Activated CD4-positive, alpha-beta memory T cell treated with anti-CD3 and anti-CD28 coated beads, Interleukin-2, amount 10 ng/mL, durations not matched to agents 7 days and 5 days (primary cell): ENCODE measurements at regions not wholly inside any gene's neighbourhood (a gene's known extent, or its start where the extent isn't known, plus 50 kb on each side); places are given as distances from the start of the nearest gene placed in this dataset.
"Not testable (repeated sequence)": the region's sequence is repeated elsewhere in the genome, so short reads cannot be mapped to it uniquely, and the experiment has no call there.

ENCODE experiments used
- CTCF ChIA-PET: fragments of 350-600 bp; sonication (Branson Sonifier 250); formaldehyde crosslinking; loops from one replicate; lab custom pipeline; 2021; ENCODE audit warnings: antibody characterized with exemption, inconsistent platforms; lab: Charles Lee
- POLR2A ChIA-PET: fragments of 350-600 bp; sonication (Branson Sonifier 250); formaldehyde crosslinking; loops from one replicate; lab custom pipeline; 2021; ENCODE audit warnings: antibody characterized with exemption; lab: Charles Lee
- DNase-seq: peaks from one replicate; pipeline ENCODE4 v3.0.0-alpha.2; 2020
- H3K27ac Mint-ChIP-seq: one replicate; pipeline ENCODE4 v1.8.0; 2021; ENCODE audit warnings: mild to moderate bottlenecking, mixed read lengths
- H3K27me3 Mint-ChIP-seq: one replicate; pipeline ENCODE4 v1.8.0; 2021; ENCODE audit warnings: mixed read lengths
- H3K36me3 Mint-ChIP-seq: one replicate; pipeline ENCODE4 v1.8.0; 2021; ENCODE audit warnings: low read depth, mixed read lengths
- H3K4me1 Mint-ChIP-seq: one replicate; pipeline ENCODE4 v1.8.0; 2021; ENCODE audit warnings: mixed read lengths
- H3K4me3 Mint-ChIP-seq: one replicate; pipeline ENCODE4 v1.8.0; 2021; ENCODE audit warnings: mild to moderate bottlenecking, mixed read lengths
- H3K9me3 Mint-ChIP-seq: one replicate; pipeline ENCODE4 v1.8.0; 2021; ENCODE audit warnings: mixed read lengths

- ChIA-PET CTCF (no interaction called here), POLR2A (no interaction called here)
- Mint-ChIP-seq H3K36me3 (no peaks in the 10 kb centered on the region), H3K4me3 (no peak overlapping the region), H3K27ac (no peak overlapping the region), H3K4me1 (no peaks in the 10 kb centered on the region), H3K9me3 (no peaks in the 10 kb centered on the region), H3K27me3 (no peaks in the 10 kb centered on the region)
- DNase-seq = no peak
Measured at GRCh38 chrX:79564362-79564761, 197.2 kb upstream of the ITM2A start.

DNA sequence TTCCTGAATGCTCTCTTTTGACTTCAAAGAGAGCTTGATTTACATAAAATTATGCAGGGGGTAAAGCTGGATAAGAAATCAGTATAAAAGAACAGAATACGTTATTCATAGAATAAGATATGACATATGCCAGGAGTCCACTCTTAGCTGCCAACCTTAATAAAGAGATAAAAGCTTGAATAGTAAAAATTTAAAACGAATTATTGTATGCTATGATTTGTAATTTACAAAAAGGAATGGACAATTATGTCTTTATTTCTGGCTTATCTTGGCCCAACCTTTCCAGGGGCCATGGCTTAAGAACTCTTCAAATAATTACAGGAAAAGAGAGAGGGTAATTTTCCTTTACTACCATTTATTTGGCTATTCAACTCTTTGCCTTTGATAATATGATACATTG lies 192.2 kb upstream of the ITM2A start:
- no peak for DNase-seq
- H3K27ac Mint-ChIP-seq = no peak overlapping the region
- no peaks in the 10 kb centered on the region for H3K27me3 Mint-ChIP-seq
- no peaks in the 10 kb centered on the region for H3K9me3 Mint-ChIP-seq
- no peaks in the 10 kb centered on the region for H3K4me1 Mint-ChIP-seq
- ChIA-PET POLR2A (no interaction called here), CTCF (no interaction called here)
- H3K36me3 Mint-ChIP-seq = no peaks in the 10 kb centered on the region
- H3K4me3 Mint-ChIP-seq = no peak overlapping the region

- POLR2A ChIA-PET = no interaction called here
Measured at GRCh38 chrX:79557212-79557611, 190.1 kb upstream of the ITM2A start.

DNA sequence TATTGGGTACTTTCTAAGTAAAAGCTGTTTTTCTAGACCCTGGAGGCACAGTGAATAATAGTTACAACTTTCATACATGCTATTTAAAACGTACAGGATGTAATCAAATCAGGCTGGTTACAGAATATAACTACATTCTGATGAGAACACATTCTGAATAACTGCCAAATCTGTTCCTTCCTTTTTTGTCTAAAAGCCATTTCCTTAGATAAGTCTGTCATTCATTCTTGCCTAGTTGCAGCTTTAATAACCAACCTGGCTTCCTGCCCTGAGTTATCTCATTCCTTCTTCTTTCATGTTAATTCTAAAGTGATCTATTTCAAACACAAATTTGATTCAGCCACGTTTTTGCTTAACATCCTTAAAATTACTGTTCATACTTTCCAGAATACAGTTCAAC lies 189.7 kb upstream of the ITM2A start:
- Mint-ChIP-seq H3K4me3 (no peak overlapping the region), H3K27ac (no peak overlapping the region), H3K36me3 (no peaks in the 10 kb centered on the region), H3K9me3 (no peaks in the 10 kb centered on the region), H3K4me1 (no peaks in the 10 kb centered on the region), H3K27me3 (no peaks in the 10 kb centered on the region)
- ChIA-PET CTCF (no interaction called here), POLR2A (no interaction called here)
- no peak for DNase-seq

More at GRCh38 chrX:79557212-79557611, 190.1 kb upstream of the ITM2A start:
- H3K4me3 Mint-ChIP-seq = no peak overlapping the region
- no peaks in the 10 kb centered on the region for H3K36me3 Mint-ChIP-seq
- H3K9me3 Mint-ChIP-seq = no peaks in the 10 kb centered on the region
- CTCF ChIA-PET = no interaction called here
- H3K4me1 Mint-ChIP-seq = no peaks in the 10 kb centered on the region
- no peak overlapping the region for H3K27ac Mint-ChIP-seq
- DNase-seq = no peak
- H3K27me3 Mint-ChIP-seq = no peaks in the 10 kb centered on the region

GRCh38 chrX:79530310-79531108 lies 163.4 kb upstream of the ITM2A start:
- CTCF ChIA-PET = no interaction called here
- Mint-ChIP-seq H3K27ac (no peak overlapping the region), H3K27me3 (no peaks in the 10 kb centered on the region), H3K4me3 (no peak overlapping the region), H3K9me3 (peaks cover 2% of the 10 kb centered on the region), H3K4me1 (no peaks in the 10 kb centered on the region), H3K36me3 (no peaks in the 10 kb centered on the region)
- POLR2A ChIA-PET = no interaction called here
- no peak for DNase-seq

- DNase-seq = no peak
- ChIA-PET POLR2A (no interaction called here), CTCF (no interaction called here)
- Mint-ChIP-seq H3K27me3 (no peaks in the 10 kb centered on the region), H3K27ac (no peak overlapping the region), H3K4me3 (no peak overlapping the region), H3K9me3 (no peaks in the 10 kb centered on the region), H3K4me1 (no peaks in the 10 kb centered on the region), H3K36me3 (no peaks in the 10 kb centered on the region)
Measured at GRCh38 chrX:79524642-79525041, 157.5 kb upstream of the ITM2A start.

DNA sequence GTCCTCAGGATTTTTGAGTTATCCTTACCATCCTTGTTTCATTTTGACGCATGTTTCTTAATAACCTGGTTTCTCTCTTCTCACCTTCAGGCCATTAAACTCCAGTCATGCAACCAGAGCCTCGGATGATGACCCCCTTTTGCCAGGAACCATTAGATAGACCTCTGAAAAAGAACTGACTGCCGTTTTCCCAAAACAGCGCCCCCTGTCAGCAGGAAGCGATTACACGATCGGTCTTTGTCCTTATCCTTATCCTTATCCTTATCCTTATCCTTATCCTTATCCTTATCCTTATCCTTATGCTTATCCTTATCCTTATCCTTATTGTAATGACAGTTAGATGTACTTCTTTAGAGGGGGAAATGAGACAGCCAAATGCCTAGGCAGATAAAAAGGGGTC lies 148.4 kb upstream of the ITM2A start:
- Mint-ChIP-seq H3K4me1 (no peaks in the 10 kb centered on the region), H3K36me3 (no peaks in the 10 kb centered on the region), H3K27me3 (no peaks in the 10 kb centered on the region), H3K4me3 (no peak overlapping the region), H3K27ac (no peak overlapping the region), H3K9me3 (no peaks in the 10 kb centered on the region)
- ChIA-PET CTCF (no interaction called here), POLR2A (no interaction called here)
- DNase-seq = no peak

DNA sequence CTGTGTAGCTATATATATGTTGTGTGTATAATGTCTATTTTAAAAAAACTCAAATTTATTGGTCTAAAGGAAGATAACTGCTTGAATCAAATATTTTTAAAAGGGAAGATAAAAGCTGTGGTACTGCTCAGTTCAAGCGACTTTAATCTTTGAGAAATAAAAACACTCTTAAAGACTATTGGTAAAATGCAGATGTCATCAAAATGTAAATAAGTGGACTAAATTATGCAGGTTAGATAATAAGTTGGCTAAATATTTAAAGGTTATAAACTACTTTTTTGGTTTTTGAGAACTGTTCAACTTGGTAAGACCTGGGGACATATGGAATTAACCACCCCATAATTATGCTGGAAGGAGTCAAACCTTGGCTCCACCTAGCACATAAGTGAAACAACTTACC lies 144.7 kb upstream of the ITM2A start:
- POLR2A ChIA-PET = no interaction called here
- Mint-ChIP-seq H3K27ac (no peak overlapping the region), H3K9me3 (no peaks in the 10 kb centered on the region), H3K36me3 (no peaks in the 10 kb centered on the region), H3K4me1 (no peaks in the 10 kb centered on the region), H3K4me3 (no peak overlapping the region), H3K27me3 (no peaks in the 10 kb centered on the region)
- CTCF ChIA-PET = no interaction called here
- DNase-seq = no peak

- CTCF ChIA-PET = no interaction called here
- no peaks in the 10 kb centered on the region for H3K27me3 Mint-ChIP-seq
Measured at GRCh38 chrX:79506001-79506400, 138.9 kb upstream of the ITM2A start.

DNA sequence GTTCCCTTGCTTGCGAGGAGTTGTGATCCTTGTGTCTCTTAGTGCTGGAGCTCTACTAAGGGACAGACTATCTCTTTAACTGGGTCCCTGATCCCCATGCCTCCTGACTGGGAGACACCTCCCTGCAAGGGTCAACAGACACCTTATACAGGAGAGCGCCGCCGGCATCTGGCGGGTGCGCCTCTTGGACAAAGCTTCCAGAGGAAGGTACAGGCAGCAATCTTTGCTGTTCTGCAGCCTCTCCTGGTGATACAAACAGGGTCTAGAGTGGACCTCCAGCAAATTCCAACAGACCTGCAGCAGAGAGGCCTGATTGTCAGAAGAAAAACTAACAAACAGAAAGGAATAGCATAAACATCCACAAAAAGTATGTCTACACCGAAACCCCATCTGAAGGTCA lies 115.6 kb upstream of the ITM2A start:
- no peaks in the 10 kb centered on the region for H3K9me3 Mint-ChIP-seq
- ChIA-PET POLR2A (no interaction called here), CTCF (no interaction called here)
- no peaks in the 10 kb centered on the region for H3K36me3 Mint-ChIP-seq
- DNase-seq = no peak
- no peak overlapping the region for H3K4me3 Mint-ChIP-seq
- H3K4me1 Mint-ChIP-seq = no peaks in the 10 kb centered on the region
- no peak overlapping the region for H3K27ac Mint-ChIP-seq
- H3K27me3 Mint-ChIP-seq = no peaks in the 10 kb centered on the region

More at GRCh38 chrX:79506001-79506400, 138.9 kb upstream of the ITM2A start:
- POLR2A ChIA-PET = no interaction called here
- Mint-ChIP-seq H3K4me1 (no peaks in the 10 kb centered on the region), H3K27ac (no peak overlapping the region), H3K9me3 (peaks cover 2% of the 10 kb centered on the region), H3K36me3 (no peaks in the 10 kb centered on the region), H3K4me3 (no peak overlapping the region)
- DNase-seq = no peak

- Mint-ChIP-seq H3K4me3 (no peak overlapping the region), H3K36me3 (no peaks in the 10 kb centered on the region), H3K27ac (no peak overlapping the region), H3K4me1 (no peaks in the 10 kb centered on the region), H3K9me3 (no peaks in the 10 kb centered on the region), H3K27me3 (no peaks in the 10 kb centered on the region)
- DNase-seq = no peak
- ChIA-PET POLR2A (no interaction called here), CTCF (no interaction called here)
Measured at GRCh38 chrX:79477691-79478090, 110.6 kb upstream of the ITM2A start.

GRCh38 chrX:79466636-79467035 lies 99.5 kb upstream of the ITM2A start:
- Mint-ChIP-seq H3K27ac (no peak overlapping the region), H3K4me1 (no peaks in the 10 kb centered on the region), H3K9me3 (peaks cover 2% of the 10 kb centered on the region), H3K4me3 (no peak overlapping the region), H3K27me3 (no peaks in the 10 kb centered on the region), H3K36me3 (no peaks in the 10 kb centered on the region)
- DNase-seq = no peak
- POLR2A ChIA-PET = no interaction called here
- CTCF ChIA-PET = no interaction called here

- Mint-ChIP-seq H3K9me3 (peaks cover 2% of the 10 kb centered on the region), H3K36me3 (no peaks in the 10 kb centered on the region), H3K4me1 (no peaks in the 10 kb centered on the region), H3K27ac (no peak overlapping the region), H3K4me3 (no peak overlapping the region), H3K27me3 (no peaks in the 10 kb centered on the region)
- no peak for DNase-seq
- POLR2A ChIA-PET = no interaction called here
- CTCF ChIA-PET = no interaction called here
Measured at GRCh38 chrX:79462458-79462857, 95.3 kb upstream of the ITM2A start.

DNA sequence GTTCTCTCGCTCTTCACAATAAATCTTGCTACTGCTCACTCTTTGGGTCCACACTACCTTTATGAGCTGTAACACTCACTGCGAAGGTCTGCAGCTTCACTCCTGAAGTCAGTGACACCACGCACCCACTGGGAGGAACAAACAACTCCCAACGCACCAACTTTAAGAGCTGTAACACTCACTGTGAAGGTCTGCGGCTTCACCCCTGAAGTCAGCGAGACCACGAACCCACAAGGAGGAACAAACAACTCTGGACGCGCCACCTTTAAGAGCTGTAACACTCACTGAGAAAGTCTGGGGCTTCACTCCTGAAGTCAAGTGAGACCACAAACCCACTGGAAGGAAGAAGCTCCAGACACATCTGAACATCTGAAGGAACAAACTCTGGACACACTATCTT lies 89.5 kb upstream of the ITM2A start:
- H3K4me1 Mint-ChIP-seq, H3K27me3 Mint-ChIP-seq, H3K27ac Mint-ChIP-seq, POLR2A ChIA-PET, H3K4me3 Mint-ChIP-seq, H3K36me3 Mint-ChIP-seq, H3K9me3 Mint-ChIP-seq: not testable (repeated sequence)
- CTCF ChIA-PET = interaction anchor here (0.6 to 1.0 kb wide), 2 partner anchors 9 to 25 kb away, joined by 3 read pairs; no protein-coding TSS in a partner anchor
- peak; percentile 16 for DNase-seq
